GM18520 (cell line): ENCODE measurements at regions not wholly inside any gene's neighbourhood (a gene's known extent, or its start where the extent isn't known, plus 50 kb on each side); places are given as distances from the start of the nearest gene placed in this dataset.
"Not testable (repeated sequence)": the region's sequence is repeated elsewhere in the genome, so short reads cannot be mapped to it uniquely, and the experiment has no call there.

Source experiments
- ATAC-seq: cut with Tn5 transposase; IDR thresholded peaks from one replicate; pipeline ENCODE4 v1.9.1; 2021; ENCODE audit not compliant: unreplicated experiment

- ATAC-seq, result no peak
Measured at GRCh38 chr9:85344901-85345300, 396.9 kb downstream of the AGTPBP1 start.

- ATAC-seq, result no peak
Measured at GRCh38 chr9:85339338-85339737, 402.4 kb downstream of the AGTPBP1 start.

DNA sequence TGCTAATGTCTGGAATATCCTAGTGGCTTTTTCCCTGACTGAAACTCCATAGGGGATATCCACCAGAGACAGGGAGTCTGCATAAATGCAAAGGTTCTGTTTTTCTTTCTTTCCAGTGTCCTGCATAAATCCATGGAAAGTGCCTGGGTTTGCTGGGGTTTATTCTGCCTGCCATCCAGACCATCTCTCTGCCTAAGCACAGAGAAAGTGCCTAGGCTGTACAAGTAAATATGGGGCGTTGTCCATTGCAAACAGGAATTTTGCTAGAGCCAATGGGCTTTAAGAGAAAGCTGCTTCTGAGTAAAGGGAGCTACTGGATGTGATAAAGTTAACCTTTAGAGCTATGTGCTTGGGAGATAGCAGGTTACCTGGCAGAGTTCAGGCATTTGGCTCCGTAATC is 407.5 kb downstream of the AGTPBP1 start:
- ATAC-seq, result no peak

- ATAC-seq, result no peak
Measured at GRCh38 chr9:85332487-85332886, 409.3 kb downstream of the AGTPBP1 start.

DNA sequence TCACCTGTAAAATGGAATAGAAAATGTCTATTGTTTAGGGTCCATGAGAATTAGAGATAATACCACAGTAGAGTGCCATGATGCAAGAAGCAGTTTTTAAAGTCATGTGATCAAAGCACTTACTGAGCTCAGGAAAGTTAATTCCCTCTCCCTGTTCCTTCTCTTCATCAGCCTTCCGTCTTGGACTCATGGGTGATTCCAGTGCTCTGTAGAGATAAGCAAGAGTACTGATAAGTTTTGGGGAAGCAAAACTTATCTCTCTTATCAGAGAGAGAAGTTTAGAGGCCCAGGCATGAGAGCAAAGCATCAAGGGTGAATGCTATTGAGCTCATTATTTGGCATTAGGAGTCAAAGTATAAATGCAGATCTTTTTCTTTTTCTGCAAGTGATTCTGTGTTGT is 410.1 kb downstream of the AGTPBP1 start:
- ATAC-seq, result no peak

DNA sequence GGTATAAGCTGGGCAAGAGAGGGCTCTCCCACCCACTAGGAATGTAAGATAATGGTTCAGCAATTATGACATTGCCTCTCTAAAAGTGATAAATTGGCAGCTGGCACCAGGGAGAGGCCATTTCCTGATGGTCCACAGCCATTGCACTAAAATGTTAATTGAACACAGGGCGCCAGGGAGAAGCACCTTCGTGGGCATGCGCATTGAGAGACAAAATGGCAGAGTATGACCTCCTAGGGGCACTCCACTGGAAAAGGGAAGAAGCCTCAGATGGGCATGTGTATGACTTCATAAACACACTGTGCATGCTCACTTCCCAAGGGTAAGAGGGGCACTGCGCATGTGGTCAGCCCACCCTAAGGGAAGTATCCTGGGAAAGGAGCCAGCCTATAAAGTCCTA is 419.2 kb downstream of the AGTPBP1 start:
- ATAC-seq, result no peak

DNA sequence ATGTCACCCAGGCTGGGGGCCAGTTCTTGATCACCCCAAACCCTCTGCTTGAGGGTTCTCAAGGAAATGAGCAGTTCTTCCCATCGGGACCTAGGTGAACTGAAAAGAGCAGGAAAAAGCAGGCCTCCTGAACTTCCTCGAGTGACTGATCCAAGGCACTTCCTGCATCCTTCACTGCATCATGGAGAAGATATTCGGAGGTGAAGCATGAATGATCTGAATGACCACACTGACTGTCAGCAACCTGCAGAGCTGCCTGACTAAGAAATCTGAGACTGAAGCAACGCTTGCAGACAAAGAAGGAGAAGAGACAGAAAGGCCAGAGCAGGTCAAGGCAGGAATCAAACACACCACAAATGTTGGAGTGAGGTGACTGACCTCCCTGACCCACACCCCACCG is 420.2 kb downstream of the AGTPBP1 start:
- ATAC-seq, result no peak

GRCh38 chr9:85319936-85320656 is 421.7 kb downstream of the AGTPBP1 start:
- ATAC-seq, result no peak

DNA sequence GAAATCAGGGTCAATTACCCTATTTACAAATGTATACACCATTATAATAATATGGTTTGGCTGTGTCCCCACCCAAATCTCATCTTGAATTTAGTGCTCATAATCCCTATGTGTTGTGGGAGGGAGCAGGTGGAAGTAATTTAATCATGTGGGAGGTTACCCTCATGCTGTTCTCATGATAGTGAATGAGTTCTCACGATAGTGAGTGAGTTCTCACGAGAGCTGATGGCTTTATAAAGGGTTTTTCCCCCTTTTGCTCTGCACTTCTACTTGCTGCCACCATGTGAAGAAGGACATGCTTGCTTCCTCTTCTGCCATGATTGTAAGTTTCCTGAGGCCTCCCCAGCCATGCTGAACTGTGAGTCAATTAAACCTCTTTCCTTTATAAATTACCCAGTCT is 426.2 kb downstream of the AGTPBP1 start:
- ATAC-seq, result not testable (repeated sequence)

- ATAC-seq, result no peak
Measured at GRCh38 chr9:85310573-85310972, 431.2 kb downstream of the AGTPBP1 start.

GRCh38 chr9:85303757-85304134 is 438.0 kb downstream of the AGTPBP1 start:
- ATAC-seq, result no peak

DNA sequence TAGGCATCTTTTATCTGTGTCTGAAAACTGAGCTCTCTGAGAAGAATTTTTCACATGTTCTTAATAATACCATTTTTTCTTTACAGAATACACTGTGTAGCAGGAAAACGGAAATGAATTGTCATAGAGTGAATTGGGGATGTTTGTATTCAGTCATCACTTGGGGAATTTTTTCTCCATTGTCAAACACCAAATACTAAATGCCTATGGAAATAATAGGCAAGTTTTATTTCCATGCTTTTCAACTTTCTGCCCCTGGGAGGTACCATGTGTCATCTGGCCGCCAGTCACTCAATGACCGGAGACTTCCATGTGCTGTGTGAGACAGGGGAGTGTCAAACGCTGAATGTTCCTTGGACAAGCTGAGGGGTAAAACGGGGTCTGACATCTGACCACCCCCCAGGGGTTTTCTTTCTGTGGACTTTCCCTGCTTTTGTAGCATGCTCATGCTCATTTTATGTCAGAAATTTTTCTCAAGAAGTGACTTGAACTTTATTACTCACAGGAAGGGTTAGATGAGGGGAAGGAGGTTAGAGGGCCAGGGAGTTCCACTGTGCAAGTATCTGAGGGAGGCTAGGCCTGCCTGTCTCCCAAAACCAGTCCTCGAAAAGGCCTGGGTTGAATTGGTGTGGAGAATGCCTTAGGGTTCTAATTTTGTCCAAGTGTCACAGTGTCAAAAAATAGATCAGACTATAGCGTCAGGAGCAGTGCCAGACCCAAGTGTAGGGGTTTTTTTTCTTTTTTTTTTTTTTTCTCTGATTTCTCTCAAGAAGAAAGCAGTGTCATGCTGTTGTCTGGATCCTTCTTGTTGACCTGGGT is 438.6 kb downstream of the AGTPBP1 start:
- ATAC-seq, result no peak

GRCh38 chr9:85298499-85298898 is 443.3 kb downstream of the AGTPBP1 start:
- ATAC-seq, result no peak

DNA sequence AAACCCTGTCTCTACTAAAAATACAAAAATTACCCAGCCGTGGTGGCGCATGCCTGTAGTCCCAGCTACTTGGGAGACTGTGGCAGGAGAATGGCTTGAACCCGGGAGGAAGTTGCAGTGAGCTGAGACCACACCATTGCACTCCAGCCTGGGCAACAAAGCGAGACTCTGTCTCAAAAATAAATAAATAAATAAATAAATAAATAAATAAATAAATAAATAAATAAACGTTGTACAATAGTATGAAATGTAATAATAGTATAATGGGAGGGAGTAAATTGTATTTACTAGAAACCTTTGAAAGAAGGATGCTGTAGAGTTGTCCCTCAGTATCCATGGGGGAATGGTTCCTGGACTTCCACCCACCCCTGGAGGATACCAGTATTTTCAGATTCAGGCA is 446.5 kb downstream of the AGTPBP1 start:
- not testable (repeated sequence) for ATAC-seq

DNA sequence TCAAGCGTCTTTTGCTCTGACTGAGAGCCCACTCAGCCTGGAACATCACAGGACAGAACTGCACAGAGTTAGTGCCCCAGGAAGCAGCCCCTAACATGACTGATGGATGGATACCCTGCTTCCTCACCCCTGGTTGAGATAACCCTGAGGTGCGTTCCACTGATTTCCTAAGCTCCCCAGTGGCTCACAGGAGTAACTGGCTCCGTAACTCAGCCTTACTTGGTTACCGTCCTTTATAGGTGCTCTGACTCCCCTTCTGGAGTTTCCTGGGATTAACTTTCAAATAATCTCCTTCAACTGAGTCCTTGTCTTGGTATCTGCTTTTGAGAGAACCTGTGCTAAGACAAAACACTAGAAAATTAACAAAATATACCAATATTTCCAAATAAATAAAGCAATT is 449.5 kb downstream of the AGTPBP1 start:
- ATAC-seq, result no peak

- ATAC-seq, result no peak
Measured at GRCh38 chr9:85291266-85291665, 450.5 kb downstream of the AGTPBP1 start.

DNA sequence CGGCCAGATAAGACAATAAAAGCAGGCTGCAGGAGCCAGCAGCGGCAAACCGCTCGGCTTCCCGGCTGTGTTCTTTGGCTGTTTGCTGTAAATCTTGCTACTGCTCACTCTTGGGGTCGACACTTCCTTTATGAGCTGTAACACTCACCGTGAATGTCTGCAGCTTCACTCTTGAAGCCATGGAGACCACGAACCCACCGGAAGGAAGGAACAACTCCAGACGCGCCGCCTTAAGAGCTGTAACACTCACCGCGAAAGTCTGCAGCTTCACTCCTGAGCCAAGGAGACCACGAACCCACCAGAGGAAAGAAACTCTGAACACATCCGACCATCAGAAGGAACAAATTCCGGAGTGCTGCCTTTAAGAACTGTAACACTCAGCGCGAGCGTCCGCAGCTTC is 451.7 kb downstream of the AGTPBP1 start:
- no peak for ATAC-seq

DNA sequence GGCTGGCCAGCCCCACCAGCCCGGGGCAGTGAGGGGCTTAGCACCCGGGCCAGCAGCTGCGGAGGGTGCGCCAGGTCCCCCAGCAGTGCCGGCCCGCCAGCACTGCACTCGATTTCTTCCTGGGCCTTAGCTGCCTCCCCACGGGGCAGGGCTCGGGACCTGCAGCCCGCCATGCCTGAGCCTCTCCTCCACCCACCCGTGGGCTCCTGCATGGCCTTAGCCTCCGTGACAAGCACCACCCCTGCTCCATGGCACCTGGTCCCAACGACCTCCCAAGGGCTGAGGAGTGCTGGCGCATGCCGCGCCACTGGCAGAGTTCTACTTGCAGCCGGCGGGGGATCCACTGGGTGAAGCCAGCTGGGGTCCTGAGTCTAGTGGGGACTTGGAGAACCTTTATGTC is 452.6 kb downstream of the AGTPBP1 start:
- no peak for ATAC-seq

DNA sequence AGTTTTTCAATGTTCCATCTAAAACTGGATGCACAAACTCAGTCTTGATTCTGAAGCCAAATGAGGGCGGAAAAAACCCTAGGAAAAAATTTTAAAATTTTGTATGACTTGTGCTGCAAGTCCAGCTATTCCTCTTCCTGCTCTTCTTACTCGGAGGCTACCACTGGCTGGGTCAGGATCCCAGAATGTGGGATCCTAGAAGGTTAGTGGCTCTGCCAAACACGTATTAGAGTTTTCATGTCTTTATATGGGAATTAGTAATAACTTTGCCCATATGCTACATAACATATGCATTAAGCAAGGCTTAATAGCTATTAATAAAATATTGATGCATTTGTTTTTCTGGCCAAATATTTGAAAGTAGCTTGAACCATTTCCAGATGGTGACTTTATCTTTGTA is 458.3 kb downstream of the AGTPBP1 start:
- ATAC-seq, result no peak

- no peak for ATAC-seq
Measured at GRCh38 chr9:85278769-85279168, 463.0 kb downstream of the AGTPBP1 start.

GRCh38 chr9:85276741-85277140 is 465.0 kb downstream of the AGTPBP1 start:
- ATAC-seq, result no peak

DNA sequence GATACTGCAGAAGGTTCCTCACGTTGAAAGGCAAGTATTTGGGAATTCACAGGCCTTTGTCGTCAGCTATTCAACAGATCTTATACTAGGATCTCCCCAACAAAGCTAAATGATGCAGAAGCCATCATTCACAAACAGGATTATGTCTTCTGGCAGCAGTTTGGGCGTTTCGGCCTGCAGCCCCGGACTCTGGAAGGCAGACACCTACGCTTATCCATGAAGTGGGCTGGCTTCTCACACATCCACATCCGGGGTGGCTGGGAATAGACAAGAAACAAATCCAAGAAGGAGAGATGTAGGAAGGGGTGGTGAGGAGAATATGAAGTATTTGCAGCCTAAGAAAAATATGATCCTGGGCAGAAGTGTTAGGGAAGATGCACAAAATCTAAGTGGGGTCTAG is 471.9 kb downstream of the AGTPBP1 start:
- no peak for ATAC-seq

DNA sequence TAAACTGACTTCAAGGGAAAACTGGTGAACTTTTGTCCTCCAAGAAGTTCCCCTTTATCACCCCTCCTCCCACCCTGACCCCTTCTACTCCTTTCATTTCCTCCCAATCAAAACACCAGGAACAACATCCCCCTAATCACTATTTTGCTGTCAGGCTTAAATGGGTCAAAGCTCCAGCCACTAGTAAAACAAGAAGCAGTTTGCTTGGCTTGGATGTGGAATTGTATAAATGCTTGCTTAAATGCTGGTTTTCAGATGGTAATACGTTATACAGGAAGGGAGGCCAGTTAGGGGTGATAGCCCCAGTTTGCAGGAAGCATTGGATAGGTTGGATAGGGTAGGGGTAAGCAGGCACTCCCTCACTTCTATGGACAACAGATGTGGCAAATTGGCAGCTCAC is 473.6 kb downstream of the AGTPBP1 start:
- no peak for ATAC-seq
